HL-60 (cell line): ENCODE measurements at regions not wholly inside any gene's neighbourhood (a gene's known extent, or its start where the extent isn't known, plus 50 kb on each side); places are given as distances from the start of the nearest gene placed in this dataset.

ENCODE experiments used
- POLR2AphosphoS5 ChIP-seq: IDR thresholded peaks from 2 replicates; pipeline ENCODE4 v1.6.1; 2012; ENCODE audit warnings: low read depth
- TF ChIP-seq, protein P1 (sequence below): IDR thresholded peaks from one replicate; pipeline ENCODE4 v1.5.1; 2011; ENCODE audit warnings: low read length, control low read depth, inconsistent platforms; ENCODE audit not compliant: insufficient read depth
- TF ChIP-seq, protein P2 (sequence below): IDR thresholded peaks from 2 replicates; pipeline ENCODE4 v1.6.1; 2012; ENCODE audit warnings: low read depth; ENCODE audit not compliant: insufficient replicate concordance

DNA sequence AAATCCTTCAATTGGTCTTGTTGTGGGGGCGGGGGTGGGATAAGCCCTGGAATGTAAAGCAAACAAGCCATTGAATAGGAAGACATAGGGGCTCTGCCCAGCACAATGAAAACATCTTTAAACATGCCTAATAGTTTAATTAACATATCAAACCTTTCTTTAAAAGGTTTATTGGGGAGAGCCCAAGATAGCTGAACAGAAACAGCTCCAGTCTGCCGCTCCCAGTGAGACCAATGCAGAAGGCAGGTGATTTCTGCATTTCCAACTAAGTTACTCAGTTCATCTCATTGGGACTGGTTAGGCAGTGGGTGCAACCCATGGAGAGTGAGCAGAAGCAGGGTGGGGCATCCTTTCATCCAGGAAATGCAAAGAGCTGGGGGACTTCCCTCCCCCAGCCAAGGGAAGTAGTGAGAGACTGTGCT lies 327.2 kb upstream of the CNKSR2 start:
- TF ChIP-seq, protein P1, sequence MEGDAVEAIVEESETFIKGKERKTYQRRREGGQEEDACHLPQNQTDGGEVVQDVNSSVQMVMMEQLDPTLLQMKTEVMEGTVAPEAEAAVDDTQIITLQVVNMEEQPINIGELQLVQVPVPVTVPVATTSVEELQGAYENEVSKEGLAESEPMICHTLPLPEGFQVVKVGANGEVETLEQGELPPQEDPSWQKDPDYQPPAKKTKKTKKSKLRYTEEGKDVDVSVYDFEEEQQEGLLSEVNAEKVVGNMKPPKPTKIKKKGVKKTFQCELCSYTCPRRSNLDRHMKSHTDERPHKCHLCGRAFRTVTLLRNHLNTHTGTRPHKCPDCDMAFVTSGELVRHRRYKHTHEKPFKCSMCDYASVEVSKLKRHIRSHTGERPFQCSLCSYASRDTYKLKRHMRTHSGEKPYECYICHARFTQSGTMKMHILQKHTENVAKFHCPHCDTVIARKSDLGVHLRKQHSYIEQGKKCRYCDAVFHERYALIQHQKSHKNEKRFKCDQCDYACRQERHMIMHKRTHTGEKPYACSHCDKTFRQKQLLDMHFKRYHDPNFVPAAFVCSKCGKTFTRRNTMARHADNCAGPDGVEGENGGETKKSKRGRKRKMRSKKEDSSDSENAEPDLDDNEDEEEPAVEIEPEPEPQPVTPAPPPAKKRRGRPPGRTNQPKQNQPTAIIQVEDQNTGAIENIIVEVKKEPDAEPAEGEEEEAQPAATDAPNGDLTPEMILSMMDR = no peak
- TF ChIP-seq POLR2AphosphoS5 = no peak
- TF ChIP-seq, protein P2, sequence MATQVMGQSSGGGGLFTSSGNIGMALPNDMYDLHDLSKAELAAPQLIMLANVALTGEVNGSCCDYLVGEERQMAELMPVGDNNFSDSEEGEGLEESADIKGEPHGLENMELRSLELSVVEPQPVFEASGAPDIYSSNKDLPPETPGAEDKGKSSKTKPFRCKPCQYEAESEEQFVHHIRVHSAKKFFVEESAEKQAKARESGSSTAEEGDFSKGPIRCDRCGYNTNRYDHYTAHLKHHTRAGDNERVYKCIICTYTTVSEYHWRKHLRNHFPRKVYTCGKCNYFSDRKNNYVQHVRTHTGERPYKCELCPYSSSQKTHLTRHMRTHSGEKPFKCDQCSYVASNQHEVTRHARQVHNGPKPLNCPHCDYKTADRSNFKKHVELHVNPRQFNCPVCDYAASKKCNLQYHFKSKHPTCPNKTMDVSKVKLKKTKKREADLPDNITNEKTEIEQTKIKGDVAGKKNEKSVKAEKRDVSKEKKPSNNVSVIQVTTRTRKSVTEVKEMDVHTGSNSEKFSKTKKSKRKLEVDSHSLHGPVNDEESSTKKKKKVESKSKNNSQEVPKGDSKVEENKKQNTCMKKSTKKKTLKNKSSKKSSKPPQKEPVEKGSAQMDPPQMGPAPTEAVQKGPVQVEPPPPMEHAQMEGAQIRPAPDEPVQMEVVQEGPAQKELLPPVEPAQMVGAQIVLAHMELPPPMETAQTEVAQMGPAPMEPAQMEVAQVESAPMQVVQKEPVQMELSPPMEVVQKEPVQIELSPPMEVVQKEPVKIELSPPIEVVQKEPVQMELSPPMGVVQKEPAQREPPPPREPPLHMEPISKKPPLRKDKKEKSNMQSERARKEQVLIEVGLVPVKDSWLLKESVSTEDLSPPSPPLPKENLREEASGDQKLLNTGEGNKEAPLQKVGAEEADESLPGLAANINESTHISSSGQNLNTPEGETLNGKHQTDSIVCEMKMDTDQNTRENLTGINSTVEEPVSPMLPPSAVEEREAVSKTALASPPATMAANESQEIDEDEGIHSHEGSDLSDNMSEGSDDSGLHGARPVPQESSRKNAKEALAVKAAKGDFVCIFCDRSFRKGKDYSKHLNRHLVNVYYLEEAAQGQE = no peak
